ENCODE measurements at regions not wholly inside any gene's neighbourhood (a gene's known extent, or its start where the extent isn't known, plus 50 kb on each side); places are given as distances from the start of the nearest gene placed in this dataset.
A peak's percentile ranks its signal among the peaks of the same experiment; 100 is the strongest.

DNA sequence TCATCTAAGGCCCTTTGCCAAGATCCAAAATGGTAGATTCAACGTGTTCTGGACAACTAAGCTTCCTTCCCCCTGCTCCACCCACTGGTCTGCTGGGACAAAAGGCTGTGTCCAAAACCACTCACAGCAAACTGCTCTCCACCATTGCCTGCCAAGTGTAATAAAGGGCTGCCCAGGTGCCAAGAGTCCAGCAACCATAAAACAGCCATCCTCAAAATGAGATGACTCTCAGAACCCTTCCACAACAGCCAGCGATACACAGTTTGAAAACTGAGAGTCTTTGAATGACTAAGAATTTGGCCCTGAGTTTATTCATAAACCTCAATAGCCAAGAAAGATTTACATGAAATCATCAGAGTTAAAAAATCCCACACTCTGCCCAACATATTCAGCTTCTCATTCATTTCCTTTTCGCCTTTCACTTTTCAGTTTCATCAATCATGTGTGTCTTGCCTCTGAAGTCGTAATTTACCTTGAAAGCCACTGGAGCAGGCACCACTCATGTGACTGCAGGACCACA is 658.1 kb upstream of the MGMT start:
- DNase-seq (ENCODE audit: low read depth, low spot score) = no peak
- no peak overlapping the region for H3K4me3 ChIP-seq (ENCODE audit: low read length)

GRCh38 chr10:128811511-128811910 is 655.5 kb upstream of the MGMT start:
- H3K4me3 ChIP-seq (ENCODE audit: low read length) = no peak overlapping the region
- DNase-seq (ENCODE audit: low read depth, low spot score) = no peak

- no peak for DNase-seq (ENCODE audit: low read depth, low spot score)
Observed at GRCh38 chr10:128812000-128812399, 655.0 kb upstream of the MGMT start.

GRCh38 chr10:128813574-128813973 is 653.5 kb upstream of the MGMT start:
- DNase-seq (ENCODE audit: low read depth, low spot score) = no peak
- H3K4me3 ChIP-seq (ENCODE audit: low read length) = no peak overlapping the region

More at GRCh38 chr10:128812000-128812399, 655.0 kb upstream of the MGMT start:
- H3K4me3 ChIP-seq (ENCODE audit: low read length) = no peak overlapping the region

DNA sequence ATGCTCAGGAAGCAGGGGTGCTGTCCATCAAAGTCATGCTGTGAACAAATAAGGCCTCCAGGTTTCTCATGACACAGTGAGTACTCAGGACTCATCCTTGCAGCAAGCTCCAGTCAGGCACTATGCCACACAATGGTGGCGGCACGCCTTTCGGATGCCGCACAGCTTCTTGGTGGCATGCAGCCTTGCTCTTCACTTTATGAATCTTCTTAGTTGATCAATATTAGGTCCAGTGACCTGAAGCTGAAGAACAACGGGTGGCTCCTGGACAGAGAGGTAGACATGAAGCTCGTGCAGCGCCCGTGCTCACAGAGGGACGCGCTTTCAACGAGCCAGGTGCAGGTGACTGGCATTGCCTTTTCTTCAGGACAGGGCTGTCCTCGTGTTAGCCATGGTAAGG is 653.0 kb upstream of the MGMT start:
- no peak for DNase-seq (ENCODE audit: low read depth, low spot score)
- no peak overlapping the region for H3K4me3 ChIP-seq (ENCODE audit: low read length)

GRCh38 chr10:128814782-128815181 is 652.3 kb upstream of the MGMT start:
- no peak for DNase-seq (ENCODE audit: low read depth, low spot score)
- H3K4me3 ChIP-seq (ENCODE audit: low read length) = no peak overlapping the region

GRCh38 chr10:128816726-128817125 is 650.3 kb upstream of the MGMT start:
- H3K4me3 ChIP-seq (ENCODE audit: low read length) = no peak overlapping the region
- DNase-seq (ENCODE audit: low read depth, low spot score) = no peak

GRCh38 chr10:128817636-128818035 is 649.4 kb upstream of the MGMT start:
- no peak for DNase-seq (ENCODE audit: low read depth, low spot score)
- H3K4me3 ChIP-seq (ENCODE audit: low read length) = no peak overlapping the region

DNA sequence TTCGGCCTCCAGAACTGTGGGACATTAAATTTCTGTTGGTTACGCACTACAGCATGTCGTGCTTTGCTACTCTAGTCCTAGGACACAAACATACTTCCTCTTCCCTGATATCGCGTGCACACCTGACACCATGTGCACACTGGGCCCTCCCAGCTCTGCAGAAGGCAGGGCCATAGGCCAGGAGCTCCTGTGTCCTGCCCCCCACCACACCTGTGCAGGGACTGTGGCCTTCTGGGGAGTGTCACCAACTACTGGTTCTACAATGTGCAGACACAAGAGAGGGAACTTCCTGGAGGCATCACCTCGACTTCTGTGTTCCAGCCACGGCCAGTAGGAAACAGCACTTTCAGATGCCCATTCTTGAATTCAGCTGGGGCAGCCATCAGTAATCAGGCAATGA is 646.4 kb upstream of the MGMT start:
- DNase-seq (ENCODE audit: low read depth, low spot score) = no peak
- no peak overlapping the region for H3K4me3 ChIP-seq (ENCODE audit: low read length)

DNA sequence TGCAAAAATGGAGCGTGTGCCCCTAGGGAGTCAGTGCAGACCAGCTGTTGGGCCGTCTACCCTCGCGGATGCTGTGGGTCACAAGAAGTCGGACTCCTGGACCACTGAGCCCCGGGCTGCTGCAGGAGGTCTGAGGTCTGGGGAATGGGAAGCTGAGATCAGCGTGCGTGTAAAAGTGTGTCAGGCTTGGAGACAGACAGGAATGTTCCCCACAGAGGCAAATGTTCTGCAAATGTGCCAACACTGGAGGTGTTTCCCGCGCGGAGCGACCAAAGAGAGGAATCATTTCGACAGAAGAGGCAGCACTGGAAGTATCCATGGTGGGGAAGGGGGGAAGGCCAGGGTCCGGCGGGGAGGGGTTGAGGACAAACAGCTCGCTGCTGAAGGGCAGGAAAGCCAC is 643.8 kb upstream of the MGMT start:
- H3K4me3 ChIP-seq (ENCODE audit: low read length) = no peak overlapping the region
- no peak for DNase-seq (ENCODE audit: low read depth, low spot score)

DNA sequence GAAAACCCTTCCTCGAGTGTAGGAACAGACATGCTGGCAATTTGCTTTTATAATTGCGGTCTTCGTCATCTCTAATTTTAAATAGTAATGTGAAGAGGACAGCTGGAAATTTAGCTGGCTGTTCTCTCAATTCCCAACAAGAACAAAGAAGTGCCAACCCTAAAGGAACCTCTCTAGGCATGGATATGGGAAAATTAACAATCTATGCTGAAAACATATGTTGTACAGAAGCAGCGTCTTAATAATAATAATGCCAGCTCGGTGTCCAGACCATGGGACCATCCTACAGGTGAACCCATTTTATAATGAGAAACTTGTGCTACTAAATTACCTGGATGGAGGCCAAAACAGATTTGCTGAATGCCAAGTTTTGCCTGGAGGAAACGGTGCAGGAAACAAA is 641.4 kb upstream of the MGMT start:
- DNase-seq (ENCODE audit: low read depth, low spot score) = no peak
- H3K4me3 ChIP-seq (ENCODE audit: low read length) = no peak overlapping the region

DNA sequence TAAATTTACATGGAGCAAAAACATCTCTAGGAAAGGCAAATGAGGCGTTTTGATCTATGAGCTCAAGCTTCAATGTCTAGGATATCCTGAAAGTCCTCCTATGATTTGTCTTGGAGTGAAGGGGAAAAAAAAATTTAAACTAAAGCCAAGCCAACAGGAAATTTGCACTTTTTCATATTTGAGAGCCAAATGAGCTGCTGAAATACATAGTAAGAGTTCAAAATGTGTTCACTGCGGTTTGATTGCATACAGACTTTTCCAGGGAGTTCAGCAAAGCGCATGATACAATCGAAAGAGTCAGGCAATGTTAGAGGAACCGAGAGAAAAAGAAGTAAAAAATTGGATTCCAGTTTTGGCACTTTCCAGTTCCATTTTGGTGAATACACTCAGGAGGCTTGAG is 633.4 kb upstream of the MGMT start:
- DNase-seq (ENCODE audit: low read depth, low spot score) = no peak
- no peak overlapping the region for H3K4me3 ChIP-seq (ENCODE audit: low read length)

- DNase-seq (ENCODE audit: low read depth, low spot score) = no peak
Observed at GRCh38 chr10:128835361-128835760, 631.7 kb upstream of the MGMT start.

GRCh38 chr10:128837478-128837877 is 629.6 kb upstream of the MGMT start:
- DNase-seq (ENCODE audit: low read depth, low spot score) = no peak
- no peak overlapping the region for H3K4me3 ChIP-seq (ENCODE audit: low read length)

More at GRCh38 chr10:128835361-128835760, 631.7 kb upstream of the MGMT start:
- no peak overlapping the region for H3K4me3 ChIP-seq (ENCODE audit: low read length)

- no peak overlapping the region for H3K4me3 ChIP-seq (ENCODE audit: low read length)
- no peak for DNase-seq (ENCODE audit: low read depth, low spot score)
Observed at GRCh38 chr10:128839134-128839533, 627.9 kb upstream of the MGMT start.

DNA sequence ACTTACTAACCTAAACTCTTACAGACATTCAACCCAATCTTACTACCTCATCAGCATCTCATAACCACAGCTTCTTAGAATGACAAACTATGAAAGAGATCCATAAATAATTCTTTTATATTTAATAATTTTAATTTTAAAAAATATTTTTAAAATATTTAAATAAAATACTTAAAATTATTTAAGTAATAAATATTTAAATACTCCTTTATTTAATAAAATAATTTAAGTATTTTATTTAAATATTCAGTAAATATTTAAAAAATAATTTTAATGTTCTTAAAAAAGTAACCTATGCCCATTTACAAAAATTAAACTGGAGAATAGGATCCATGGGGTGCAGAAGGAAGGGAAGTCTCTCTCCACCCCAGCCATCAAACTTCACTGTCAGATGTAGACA is 627.3 kb upstream of the MGMT start:
- no peak for DNase-seq (ENCODE audit: low read depth, low spot score)

DNA sequence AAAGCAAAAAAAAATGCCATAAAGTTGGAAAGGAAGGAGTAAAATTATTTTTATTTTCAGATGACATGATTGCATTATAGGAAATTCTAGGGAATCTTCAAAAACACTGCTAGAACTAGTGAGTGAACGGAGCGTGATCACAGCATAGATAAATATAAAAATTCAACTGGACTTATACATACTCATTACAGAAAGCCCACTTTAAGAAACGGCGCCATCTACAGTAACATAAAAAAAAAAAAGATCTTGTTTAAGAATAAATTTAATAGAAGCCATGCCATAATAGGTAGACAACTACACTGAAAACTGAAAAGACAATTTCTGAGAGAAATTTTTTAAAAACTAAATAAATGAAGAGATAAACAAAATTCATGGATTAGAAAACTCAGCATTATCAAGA is 623.1 kb upstream of the MGMT start:
- no peak overlapping the region for H3K4me3 ChIP-seq (ENCODE audit: low read length)
- DNase-seq (ENCODE audit: low read depth, low spot score) = peak; percentile 12

More for the DNA sequence above, 627.3 kb upstream of the MGMT start:
- no peak overlapping the region for H3K4me3 ChIP-seq (ENCODE audit: low read length)

GRCh38 chr10:128846927-128847326 is 620.1 kb upstream of the MGMT start:
- no peak for DNase-seq (ENCODE audit: low read depth, low spot score)
- no peak overlapping the region for H3K4me3 ChIP-seq (ENCODE audit: low read length)

DNA sequence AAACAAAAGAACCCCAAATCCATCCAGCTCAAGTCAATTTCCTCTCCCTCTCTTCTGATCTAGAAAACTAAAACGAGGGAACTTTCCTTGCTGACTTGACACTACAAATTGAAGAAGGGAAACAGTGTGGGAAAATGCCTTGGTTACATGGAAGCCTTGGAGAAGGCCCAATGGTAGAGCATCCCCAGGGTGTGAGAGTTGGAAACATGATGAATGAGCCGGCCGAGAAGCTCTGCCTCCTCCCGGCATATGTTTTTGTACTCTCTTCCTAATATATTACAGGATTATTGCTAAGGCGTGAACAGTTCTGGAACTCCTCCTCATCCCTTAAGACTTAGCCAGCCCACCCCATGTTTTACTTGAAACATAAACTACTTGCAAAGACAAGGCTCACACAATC is 618.2 kb upstream of the MGMT start:
- no peak for DNase-seq (ENCODE audit: low read depth, low spot score)
- no peak overlapping the region for H3K4me3 ChIP-seq (ENCODE audit: low read length)

- no peak for DNase-seq (ENCODE audit: low read depth, low spot score)
- no peak overlapping the region for H3K4me3 ChIP-seq (ENCODE audit: low read length)
Observed at GRCh38 chr10:128850647-128851046, 616.4 kb upstream of the MGMT start.

- DNase-seq (ENCODE audit: low read depth, low spot score) = no peak
- H3K4me3 ChIP-seq (ENCODE audit: low read length) = no peak overlapping the region
Observed at GRCh38 chr10:128851281-128851680, 615.8 kb upstream of the MGMT start.

DNA sequence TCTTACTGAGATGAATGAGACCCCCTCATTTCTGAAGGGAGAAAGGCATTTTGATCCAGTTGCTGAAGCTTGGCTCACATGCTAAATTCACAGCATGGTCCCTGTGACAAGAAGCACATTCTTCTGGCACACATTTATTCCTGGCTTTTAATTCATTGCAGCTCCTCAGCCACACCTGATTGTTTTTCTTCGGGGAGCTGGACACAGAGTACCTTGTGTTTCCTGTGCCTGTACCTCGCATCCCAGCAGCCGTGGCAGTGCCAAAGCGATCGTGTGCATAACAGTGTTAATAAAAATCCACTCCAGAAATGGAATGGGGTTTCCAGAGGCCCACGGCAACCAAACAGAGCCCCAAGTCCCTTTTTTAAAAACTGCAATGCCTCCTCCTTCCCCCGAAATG is 615.3 kb upstream of the MGMT start:
- H3K4me3 ChIP-seq (ENCODE audit: low read length) = no peak overlapping the region
- no peak for DNase-seq (ENCODE audit: low read depth, low spot score)

Data from Jurkat, Clone E6-1 (cell line).